Glomerular visceral epithelial cell (primary cell): ENCODE measurements at regions not wholly inside any gene's neighbourhood (a gene's known extent, or its start where the extent isn't known, plus 50 kb on each side); places are given as distances from the start of the nearest gene placed in this dataset.
"Not testable (repeated sequence)": the region's sequence is repeated elsewhere in the genome, so short reads cannot be mapped to it uniquely, and the experiment has no call there.

Source experiments
- DNase-seq: peaks from one replicate; pipeline ENCODE4 v3.0.0-alpha.2; 2016; ENCODE audit errors: extremely low spot score

DNA sequence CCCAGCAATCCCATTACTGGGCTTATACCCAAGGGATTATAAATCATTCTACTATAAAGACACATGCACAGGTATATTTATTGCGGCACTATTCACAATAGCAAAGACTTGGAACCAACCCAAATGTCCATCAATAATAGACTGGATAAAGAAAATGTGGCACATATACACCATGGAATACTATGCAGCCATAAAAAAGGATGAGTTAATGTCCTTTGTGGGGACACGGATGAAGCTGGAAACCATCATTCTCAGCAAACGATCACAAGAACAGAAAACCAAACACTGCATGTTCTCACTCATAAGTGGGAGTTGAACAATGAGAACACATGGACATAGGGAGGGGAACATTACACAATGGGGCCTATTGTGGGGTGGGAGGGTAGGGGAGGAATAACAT lies 224.4 kb upstream of the SERP2 start:
- DNase-seq, result not testable (repeated sequence)

DNA sequence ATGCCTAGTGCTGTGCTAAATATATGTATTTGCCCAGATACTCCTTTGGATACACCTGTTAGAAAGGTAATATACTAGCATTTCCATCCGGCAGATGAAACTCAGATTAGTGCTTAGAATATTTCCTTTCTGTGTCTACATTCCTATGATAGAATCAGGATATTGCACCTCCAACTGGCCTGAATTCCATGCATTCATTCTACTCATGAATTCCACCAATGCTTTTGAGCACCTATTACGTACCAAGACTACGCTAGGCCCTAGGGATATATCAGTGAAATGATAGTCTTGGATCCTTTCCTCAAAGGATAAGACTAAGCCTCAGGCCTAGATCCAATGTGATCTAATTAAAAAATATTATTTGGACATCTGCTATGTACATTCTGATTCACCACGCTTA lies 223.8 kb upstream of the SERP2 start:
- DNase-seq, result no peak

DNA sequence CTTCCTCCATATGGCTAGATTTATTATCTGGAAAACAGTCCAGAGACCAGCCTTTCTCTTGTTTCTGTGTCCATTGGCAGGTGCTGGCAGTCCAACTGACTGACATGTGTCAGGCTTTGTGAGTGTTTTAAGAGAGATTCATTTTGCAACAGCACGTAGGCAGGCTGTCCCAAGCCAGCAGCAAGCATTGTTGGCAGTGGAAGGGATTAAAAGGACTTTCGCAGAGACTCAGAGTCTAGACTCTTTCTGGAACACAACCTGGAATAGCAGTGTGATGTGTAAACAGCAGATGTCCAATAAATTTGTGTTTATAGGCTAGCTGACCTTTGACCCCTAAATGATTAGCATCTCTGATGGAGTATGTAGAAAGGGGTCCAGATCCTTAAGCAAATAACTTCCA lies 222.2 kb upstream of the SERP2 start:
- no peak for DNase-seq

GRCh38 chr13:44153496-44153895 lies 220.1 kb upstream of the SERP2 start:
- no peak for DNase-seq

DNA sequence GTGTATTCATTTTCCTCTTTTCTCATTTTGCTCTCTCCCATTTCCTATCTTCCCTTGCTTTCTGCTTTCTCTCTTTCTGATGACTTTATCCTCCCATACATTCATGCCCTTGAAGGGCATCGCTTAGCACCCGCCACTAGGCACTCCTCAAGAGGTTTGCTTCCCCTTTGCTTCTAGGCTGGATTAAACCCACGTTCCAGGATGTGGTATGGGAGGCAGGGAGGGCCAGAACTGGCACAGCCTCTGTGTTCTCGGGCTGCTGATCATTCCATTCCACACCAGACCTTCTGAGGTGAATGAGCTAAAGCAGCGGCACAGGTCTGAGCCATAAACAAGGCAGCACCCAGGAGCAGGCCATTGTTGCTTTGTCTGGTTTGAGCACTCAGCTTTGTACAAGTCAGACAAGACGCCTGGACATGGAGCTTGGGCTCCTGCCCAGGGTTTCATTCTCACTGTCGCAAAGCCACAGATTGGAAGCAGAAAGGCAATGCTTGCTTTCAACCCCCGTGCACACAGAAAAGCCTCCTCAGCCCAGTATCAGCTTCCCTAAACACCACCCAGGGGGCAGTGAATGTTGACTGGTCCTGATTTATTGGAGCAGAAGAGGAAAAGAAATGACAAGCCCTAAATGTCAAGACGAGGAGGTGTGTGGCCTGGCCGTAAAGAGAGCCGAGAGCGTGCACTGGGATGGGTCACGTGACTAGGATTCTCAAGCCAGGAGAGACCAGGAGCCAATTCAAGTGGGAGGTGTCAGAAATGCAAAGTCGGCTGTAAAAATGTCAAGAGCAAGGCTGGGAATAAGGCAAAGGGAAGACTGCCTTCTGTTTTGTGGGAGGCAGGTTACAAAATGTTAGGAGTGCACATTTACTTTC lies 218.0 kb upstream of the SERP2 start:
- no peak for DNase-seq

- DNase-seq, result no peak
These were observed 217.3 kb upstream of the SERP2 start for GRCh38 chr13:44156294-44156658.

GRCh38 chr13:44157606-44158005 lies 216.0 kb upstream of the SERP2 start:
- DNase-seq, result no peak

DNA sequence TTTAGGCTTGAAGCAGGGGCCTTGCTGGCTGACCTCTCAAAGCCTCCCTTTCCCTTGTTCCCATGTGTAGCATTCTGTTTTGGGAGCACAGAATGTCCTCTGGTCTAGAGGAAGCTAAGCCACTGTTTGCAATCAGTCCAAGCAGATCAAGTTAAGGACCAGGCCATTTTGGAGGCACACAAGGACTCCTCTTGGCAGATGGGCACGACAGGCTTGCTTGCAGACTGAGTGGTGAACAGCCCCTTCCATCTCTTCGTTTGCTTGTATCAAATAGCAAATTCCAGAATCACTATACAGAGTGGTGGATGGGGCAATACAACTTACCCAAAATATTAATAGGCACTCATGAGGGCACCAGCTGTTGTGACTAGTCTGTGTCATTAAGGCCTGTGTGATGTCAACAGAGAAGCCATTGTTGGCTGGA lies 215.5 kb upstream of the SERP2 start:
- no peak for DNase-seq

DNA sequence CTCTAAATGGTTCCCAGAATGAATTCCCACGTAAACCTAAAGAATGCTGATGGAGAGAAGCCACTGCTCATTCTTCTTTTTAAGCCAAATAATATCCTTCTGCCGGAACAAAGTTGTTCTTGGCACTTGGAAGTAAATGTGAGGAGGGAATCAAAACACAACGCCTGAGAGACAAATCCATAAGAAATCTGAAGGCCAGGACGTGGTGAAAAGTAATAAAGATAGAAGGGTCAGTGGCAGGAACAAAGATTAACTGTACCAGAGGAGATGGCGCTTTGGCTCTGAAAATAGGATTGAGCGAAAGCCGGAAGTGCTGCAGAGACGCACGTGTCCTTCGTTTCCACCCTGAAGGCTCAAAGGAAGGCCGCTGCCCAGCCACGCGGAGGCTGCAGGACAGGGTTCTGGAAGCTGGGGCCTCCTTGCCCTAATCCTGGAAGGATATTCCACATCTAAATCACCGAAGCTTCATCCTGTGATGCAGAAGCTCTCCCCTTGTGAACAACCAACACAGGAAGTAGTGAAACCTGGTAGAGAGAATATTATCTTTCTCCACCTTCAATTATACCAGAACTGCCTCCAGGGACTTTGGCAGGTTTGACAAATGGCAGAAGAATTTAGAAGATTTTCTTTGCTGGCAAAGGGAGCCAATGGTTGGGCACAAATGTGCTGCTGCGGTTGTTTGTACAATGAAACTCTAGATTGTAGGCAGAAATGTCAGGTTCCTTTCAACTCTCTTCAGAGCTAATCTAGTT lies 214.6 kb upstream of the SERP2 start:
- no peak for DNase-seq

- no peak for DNase-seq
These were observed 213.9 kb upstream of the SERP2 start for GRCh38 chr13:44159633-44160279.

DNA sequence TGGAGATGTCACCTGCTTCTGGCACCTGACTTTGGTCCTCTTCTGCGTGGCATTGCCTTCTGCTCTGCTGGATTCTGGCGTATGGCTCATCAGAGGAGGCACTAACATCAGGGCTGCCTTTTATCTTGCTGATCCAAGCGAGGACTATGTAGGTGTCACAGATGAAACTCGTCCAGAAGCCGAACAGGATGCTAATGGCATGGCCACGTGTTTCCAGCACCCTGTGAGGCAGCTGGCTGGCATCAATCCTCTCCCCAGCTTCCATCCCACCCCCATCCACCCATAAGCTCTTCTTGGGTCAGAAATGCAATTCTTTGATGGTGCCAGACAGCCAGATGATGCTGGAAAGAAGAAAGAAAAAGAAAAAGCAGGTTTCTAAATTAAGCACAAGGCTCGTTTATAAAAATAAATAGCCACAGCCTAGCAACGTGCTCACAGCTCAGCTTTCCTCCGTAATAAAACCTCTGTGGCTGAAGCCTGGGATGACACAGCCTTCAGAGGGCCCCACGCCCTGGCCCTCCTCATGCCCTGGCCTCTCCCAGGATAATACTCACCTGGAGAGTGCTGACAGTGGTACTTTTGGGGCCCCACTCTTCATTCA lies 212.9 kb upstream of the SERP2 start:
- no peak for DNase-seq

- no peak for DNase-seq
These were observed 210.5 kb upstream of the SERP2 start for GRCh38 chr13:44163108-44163507.

GRCh38 chr13:44165221-44165888 lies 208.3 kb upstream of the SERP2 start:
- no peak for DNase-seq

GRCh38 chr13:44165889-44166496 lies 207.6 kb upstream of the SERP2 start:
- DNase-seq, result no peak

GRCh38 chr13:44169018-44169911 lies 204.4 kb upstream of the SERP2 start:
- no peak for DNase-seq

GRCh38 chr13:44170731-44171130 lies 202.9 kb upstream of the SERP2 start:
- no peak for DNase-seq

DNA sequence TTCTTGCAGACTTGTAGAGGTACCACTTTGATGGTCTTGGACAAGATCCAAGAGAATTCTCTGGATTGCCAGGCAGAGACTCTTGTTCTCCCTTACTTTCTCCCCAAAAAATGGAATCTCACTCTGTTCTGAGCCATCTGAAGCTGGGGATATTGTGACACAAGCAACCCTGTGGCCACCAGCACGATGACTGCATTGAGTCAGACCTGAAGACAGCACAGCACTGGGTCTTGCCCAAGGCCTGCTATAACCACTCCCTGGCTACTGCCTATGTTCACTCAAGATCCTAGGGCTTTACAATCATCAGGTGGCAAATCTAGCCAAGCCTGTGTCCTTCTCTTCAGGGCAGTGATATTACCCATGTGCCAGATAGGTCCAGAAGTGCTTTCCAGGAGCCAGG lies 202.5 kb upstream of the SERP2 start:
- DNase-seq, result no peak

DNA sequence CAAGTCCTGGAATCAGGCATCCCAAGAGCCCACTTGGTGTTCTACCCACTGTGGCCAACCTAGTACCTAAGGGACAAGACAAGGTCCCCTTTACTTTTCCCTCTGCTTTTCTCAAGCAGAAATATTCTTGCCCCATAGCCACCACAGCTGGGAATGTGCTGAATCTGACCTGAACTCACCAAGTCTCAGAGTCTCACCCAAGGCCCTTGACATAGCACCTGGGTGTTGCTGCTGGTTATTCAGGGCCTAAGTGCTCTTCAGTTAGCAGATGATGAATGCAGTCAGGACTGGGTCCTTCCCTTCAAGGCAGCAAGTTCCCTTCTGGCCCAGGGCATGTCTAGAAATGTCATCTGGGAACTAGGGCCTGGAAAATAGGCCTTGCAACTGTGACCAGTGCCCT lies 201.8 kb upstream of the SERP2 start:
- no peak for DNase-seq

DNA sequence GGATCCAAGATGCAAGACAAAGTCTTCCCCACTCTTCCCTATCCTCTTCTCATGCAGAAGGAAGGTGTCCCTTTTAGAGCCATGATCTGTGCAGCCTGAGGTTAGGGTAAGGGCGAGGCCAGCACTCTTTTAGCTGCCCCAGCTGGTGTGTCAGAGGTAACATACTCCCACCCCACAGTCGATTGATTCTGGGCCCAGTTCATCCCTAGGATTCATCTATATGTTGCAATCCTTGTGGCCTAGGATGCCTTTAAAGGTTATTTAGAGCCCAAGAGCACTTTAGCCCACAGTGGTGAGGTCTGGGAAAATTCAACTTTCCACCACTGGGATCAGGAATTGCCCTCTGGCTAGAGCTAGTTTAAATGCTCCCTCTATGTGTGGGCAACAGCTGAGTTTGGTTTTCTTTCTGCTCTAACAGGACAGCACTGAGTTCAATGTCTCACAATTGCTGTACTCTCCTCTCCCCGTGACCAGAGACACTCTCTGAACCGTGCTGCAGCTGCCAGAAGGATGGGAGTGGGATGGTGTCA lies 201.3 kb upstream of the SERP2 start:
- DNase-seq, result no peak
